NCI-H2196 (cell line): ENCODE measurements at regions not wholly inside any gene's neighbourhood (a gene's known extent, or its start where the extent isn't known, plus 50 kb on each side); places are given as distances from the start of the nearest gene placed in this dataset.
A peak's percentile ranks its signal among the peaks of the same experiment; 100 is the strongest.
"Not testable (repeated sequence)": the region's sequence is repeated elsewhere in the genome, so short reads cannot be mapped to it uniquely, and the experiment has no call there.

Experiments
- DNase-seq: peaks from one replicate; lab custom pipeline; 2025; ENCODE audit not compliant: unreplicated experiment; lab: John Stamatoyannopoulos, UW

GRCh38 chr2:7094231-7094741 lies 177.1 kb downstream of the RNF144A start:
- no peak for DNase-seq

GRCh38 chr2:7096726-7097352 lies 179.6 kb downstream of the RNF144A start:
- DNase-seq: no peak

GRCh38 chr2:7097353-7097895 lies 180.2 kb downstream of the RNF144A start:
- DNase-seq: peak; percentile 83

- DNase-seq: no peak
These were observed 181.6 kb downstream of the RNF144A start for GRCh38 chr2:7098816-7099215.

- not testable (repeated sequence) for DNase-seq
These were observed 182.5 kb downstream of the RNF144A start for GRCh38 chr2:7099687-7100086.

- no peak for DNase-seq
These were observed 185.6 kb downstream of the RNF144A start for GRCh38 chr2:7102826-7103225.

- DNase-seq: no peak
These were observed 191.8 kb downstream of the RNF144A start for GRCh38 chr2:7108792-7109532.

- no peak for DNase-seq
These were observed 192.3 kb downstream of the RNF144A start for GRCh38 chr2:7109533-7109885.

GRCh38 chr2:7111626-7112025 lies 194.4 kb downstream of the RNF144A start:
- DNase-seq: no peak

- no peak for DNase-seq
These were observed 198.2 kb downstream of the RNF144A start for GRCh38 chr2:7115364-7115763.

- DNase-seq: no peak
These were observed 198.7 kb downstream of the RNF144A start for GRCh38 chr2:7115906-7116305.

- no peak for DNase-seq
These were observed 199.3 kb downstream of the RNF144A start for GRCh38 chr2:7116511-7116910.

GRCh38 chr2:7117076-7117475 lies 199.9 kb downstream of the RNF144A start:
- DNase-seq: no peak

GRCh38 chr2:7118606-7119131 lies 201.5 kb downstream of the RNF144A start:
- DNase-seq: no peak

- DNase-seq: peak; percentile 25
These were observed 202.1 kb downstream of the RNF144A start for GRCh38 chr2:7119132-7119835.

- DNase-seq: no peak
These were observed 204.6 kb downstream of the RNF144A start for GRCh38 chr2:7121851-7122250.

- DNase-seq: no peak
These were observed 209.9 kb downstream of the RNF144A start for GRCh38 chr2:7127156-7127555.

GRCh38 chr2:7127687-7128086 lies 210.5 kb downstream of the RNF144A start:
- DNase-seq: no peak

- DNase-seq: no peak
These were observed 214.0 kb downstream of the RNF144A start for GRCh38 chr2:7131261-7131660.

- no peak for DNase-seq
These were observed 215.5 kb downstream of the RNF144A start for GRCh38 chr2:7132753-7133152.

GRCh38 chr2:7133521-7133920 lies 216.3 kb downstream of the RNF144A start:
- no peak for DNase-seq
